A204.1 (cell line): ENCODE measurements at regions not wholly inside any gene's neighbourhood (a gene's known extent, or its start where the extent isn't known, plus 50 kb on each side); places are given as distances from the start of the nearest gene placed in this dataset.
"Not testable (repeated sequence)": the region's sequence is repeated elsewhere in the genome, so short reads cannot be mapped to it uniquely, and the experiment has no call there.

ENCODE experiments used
- FAIRE-seq: peaks from 2 replicates; lab custom pipeline; 2012; peaks lifted over from hg19 to GRCh38; lab: Jason Lieb, UNC

- peak; percentile 85 for FAIRE-seq
Observed at GRCh38 chr10:9302140-9302746, 1247.8 kb downstream of the GATA3 start.

- peak; percentile 9 for FAIRE-seq
Observed at GRCh38 chr10:9305018-9305655, 1250.6 kb downstream of the GATA3 start.

GRCh38 chr10:9311702-9312499 lies 1257.4 kb downstream of the GATA3 start:
- no peak for FAIRE-seq

- no peak for FAIRE-seq
Observed at GRCh38 chr10:9315292-9315691, 1260.8 kb downstream of the GATA3 start.

GRCh38 chr10:9331583-9332008 lies 1277.1 kb downstream of the GATA3 start:
- FAIRE-seq, result peak; percentile 3

GRCh38 chr10:9334270-9334669 lies 1279.8 kb downstream of the GATA3 start:
- no peak for FAIRE-seq

- FAIRE-seq, result no peak
Observed at GRCh38 chr10:9339716-9340115, 1285.2 kb downstream of the GATA3 start.

GRCh38 chr10:9342885-9343570 lies 1288.5 kb downstream of the GATA3 start:
- no peak for FAIRE-seq

- not testable (repeated sequence) for FAIRE-seq
Observed at GRCh38 chr10:9347933-9348332, 1293.4 kb downstream of the GATA3 start.

- no peak for FAIRE-seq
Observed at GRCh38 chr10:9357471-9357870, 1303.0 kb downstream of the GATA3 start.

GRCh38 chr10:9362721-9363120 lies 1308.2 kb downstream of the GATA3 start:
- no peak for FAIRE-seq

GRCh38 chr10:9379183-9379582 lies 1324.7 kb downstream of the GATA3 start:
- FAIRE-seq, result no peak

GRCh38 chr10:9381733-9382532 lies 1327.4 kb downstream of the GATA3 start:
- no peak for FAIRE-seq

GRCh38 chr10:9382533-9382866 lies 1328.0 kb downstream of the GATA3 start:
- FAIRE-seq, result no peak

- FAIRE-seq, result no peak
Observed at GRCh38 chr10:9390516-9390915, 1336.0 kb downstream of the GATA3 start.

GRCh38 chr10:9399275-9399983 lies 1344.9 kb downstream of the GATA3 start:
- FAIRE-seq, result no peak

- not testable (repeated sequence) for FAIRE-seq
Observed at GRCh38 chr10:9402067-9402466, 1347.6 kb downstream of the GATA3 start.

- FAIRE-seq, result not testable (repeated sequence)
Observed at GRCh38 chr10:9402507-9403195, 1348.2 kb downstream of the GATA3 start.

GRCh38 chr10:9407201-9407600 lies 1352.7 kb downstream of the GATA3 start:
- not testable (repeated sequence) for FAIRE-seq

- no peak for FAIRE-seq
Observed at GRCh38 chr10:9416331-9416730, 1361.8 kb downstream of the GATA3 start.

GRCh38 chr10:9419757-9420156 lies 1365.3 kb downstream of the GATA3 start:
- no peak for FAIRE-seq
